Neural progenitor cell (in vitro differentiated cells): ENCODE measurements at regions not wholly inside any gene's neighbourhood (a gene's known extent, or its start where the extent isn't known, plus 50 kb on each side); places are given as distances from the start of the nearest gene placed in this dataset.
"Not testable (repeated sequence)": the region's sequence is repeated elsewhere in the genome, so short reads cannot be mapped to it uniquely, and the experiment has no call there.

ENCODE experiments used
- DNase-seq: peaks from one replicate; pipeline ENCODE4 v3.0.0-alpha.2; 2016; ENCODE audit warnings: low spot score
- H2AFZ ChIP-seq: fragments of 200-600 bp; sonication (generic); replicated peaks from 2 replicates; pipeline ENCODE4 v1.6.1; 2016; ENCODE audit warnings: antibody characterized with exemption
- H3F3A ChIP-seq: fragments of 200-600 bp; sonication (generic); 2 replicates; pipeline ENCODE4 v1.6.1; 2016; ENCODE audit warnings: antibody characterized with exemption, low read depth
- H3K27ac ChIP-seq: fragments of 200-600 bp; sonication (generic); 2 replicates; pipeline ENCODE4 v1.5.1; 2016; ENCODE audit warnings: mild to moderate bottlenecking
- H3K27me3 ChIP-seq: fragments of 200-600 bp; sonication (generic); 2 replicates; pipeline ENCODE4 v1.6.1; 2016; ENCODE audit warnings: mild to moderate bottlenecking, moderate library complexity
- H3K36me3 ChIP-seq: fragments of 200-600 bp; sonication (generic); 2 replicates; pipeline ENCODE4 v1.5.1; 2016
- H3K4me1 ChIP-seq: fragments of 200-600 bp; sonication (generic); 2 replicates; pipeline ENCODE4 v1.6.1; 2016; ENCODE audit warnings: mixed run types
- H3K4me2 ChIP-seq: fragments of 200-600 bp; sonication (generic); 2 replicates; pipeline ENCODE4 v1.6.1; 2016
- H3K4me3 ChIP-seq: fragments of 200-600 bp; sonication (generic); 2 replicates; pipeline ENCODE4 v1.5.1; 2016
- H3K79me2 ChIP-seq: fragments of 200-600 bp; sonication (generic); 2 replicates; pipeline ENCODE4 v1.6.1; 2016; ENCODE audit warnings: low read depth
- H3K9ac ChIP-seq: fragments of 200-600 bp; sonication (generic); 2 replicates; pipeline ENCODE4 v1.6.1; 2016
- H3K9me3 ChIP-seq: fragments of 200-600 bp; sonication (generic); 2 replicates; pipeline ENCODE4 v1.5.1; 2016; ENCODE audit warnings: low read depth
- H4K20me1 ChIP-seq: fragments of 200-600 bp; sonication (generic); 2 replicates; pipeline ENCODE4 v1.6.1; 2016; ENCODE audit warnings: low read depth
- H3K27ac Mint-ChIP-seq: 3 replicates; pipeline ENCODE4 v1.8.0; 2021; ENCODE audit warnings: mixed read lengths
- H3K27me3 Mint-ChIP-seq: 2 replicates; pipeline ENCODE4 v1.8.0; 2022; ENCODE audit warnings: low read depth, mild to moderate bottlenecking, inconsistent platforms, moderate library complexity, mixed read lengths; ENCODE audit not compliant: insufficient read depth
- H3K36me3 Mint-ChIP-seq: 3 replicates; pipeline ENCODE4 v1.8.0; 2021; ENCODE audit warnings: mixed read lengths
- H3K4me1 Mint-ChIP-seq: 3 replicates; pipeline ENCODE4 v1.8.0; 2021; ENCODE audit warnings: mixed read lengths
- H3K4me3 Mint-ChIP-seq: 3 replicates; pipeline ENCODE4 v1.8.0; 2021; ENCODE audit warnings: mild to moderate bottlenecking, moderate library complexity, mixed read lengths
- H3K9me3 Mint-ChIP-seq: 3 replicates; pipeline ENCODE4 v1.8.0; 2020; ENCODE audit warnings: mixed read lengths
- EZH2 ChIP-seq: fragments of 200-600 bp; sonication (generic); IDR thresholded peaks from 2 replicates; pipeline ENCODE4 v1.6.1; 2017; ENCODE audit warnings: antibody characterized with exemption, mild to moderate bottlenecking, moderate library complexity
- EZH2phosphoT487 ChIP-seq: fragments of 200-600 bp; sonication (generic); IDR thresholded peaks from 2 replicates; pipeline ENCODE4 v1.6.1; 2017; ENCODE audit warnings: antibody characterized with exemption
- TF ChIP-seq, protein P1 (sequence below): fragments of 200-600 bp; sonication (generic); IDR thresholded peaks from 2 replicates; pipeline ENCODE4 v1.5.1; 2017; ENCODE audit warnings: antibody characterized with exemption, mild to moderate bottlenecking

- no peaks in the 10 kb centered on the region for H3K4me1 Mint-ChIP-seq
- H3K27me3 Mint-ChIP-seq = peaks cover 2% of the 10 kb centered on the region
- H3K27ac ChIP-seq = no peak overlapping the region
- H3K4me3 ChIP-seq = no peak overlapping the region
- DNase-seq = peak; percentile 30
- no peaks in the 10 kb centered on the region for H3K4me1 ChIP-seq
- no peak overlapping the region for H3K4me3 Mint-ChIP-seq
- H3K9ac ChIP-seq = no peak overlapping the region
- H3K79me2 ChIP-seq = no peaks in the 10 kb centered on the region
- no peaks in the 10 kb centered on the region for H3K36me3 Mint-ChIP-seq
- no peaks in the 10 kb centered on the region for H3K9me3 ChIP-seq
- no peaks in the 10 kb centered on the region for H3F3A ChIP-seq
- H3K27me3 ChIP-seq = no peaks in the 10 kb centered on the region
- no peak overlapping the region for H3K4me2 ChIP-seq
- H3K27ac Mint-ChIP-seq = no peak overlapping the region
- H4K20me1 ChIP-seq = no peaks in the 10 kb centered on the region
- no peak overlapping the region for H2AFZ ChIP-seq
- no peaks in the 10 kb centered on the region for H3K36me3 ChIP-seq
- H3K9me3 Mint-ChIP-seq = no peaks in the 10 kb centered on the region
- TF ChIP-seq EZH2phosphoT487 = no peak
- TF ChIP-seq, protein P1, sequence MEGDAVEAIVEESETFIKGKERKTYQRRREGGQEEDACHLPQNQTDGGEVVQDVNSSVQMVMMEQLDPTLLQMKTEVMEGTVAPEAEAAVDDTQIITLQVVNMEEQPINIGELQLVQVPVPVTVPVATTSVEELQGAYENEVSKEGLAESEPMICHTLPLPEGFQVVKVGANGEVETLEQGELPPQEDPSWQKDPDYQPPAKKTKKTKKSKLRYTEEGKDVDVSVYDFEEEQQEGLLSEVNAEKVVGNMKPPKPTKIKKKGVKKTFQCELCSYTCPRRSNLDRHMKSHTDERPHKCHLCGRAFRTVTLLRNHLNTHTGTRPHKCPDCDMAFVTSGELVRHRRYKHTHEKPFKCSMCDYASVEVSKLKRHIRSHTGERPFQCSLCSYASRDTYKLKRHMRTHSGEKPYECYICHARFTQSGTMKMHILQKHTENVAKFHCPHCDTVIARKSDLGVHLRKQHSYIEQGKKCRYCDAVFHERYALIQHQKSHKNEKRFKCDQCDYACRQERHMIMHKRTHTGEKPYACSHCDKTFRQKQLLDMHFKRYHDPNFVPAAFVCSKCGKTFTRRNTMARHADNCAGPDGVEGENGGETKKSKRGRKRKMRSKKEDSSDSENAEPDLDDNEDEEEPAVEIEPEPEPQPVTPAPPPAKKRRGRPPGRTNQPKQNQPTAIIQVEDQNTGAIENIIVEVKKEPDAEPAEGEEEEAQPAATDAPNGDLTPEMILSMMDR = peak; percentile 44
Observed at GRCh38 chrX:51047950-51048349, 137.4 kb downstream of the BMP15 start.

GRCh38 chrX:51053741-51054140 lies 143.2 kb downstream of the BMP15 start:
- H3K27ac Mint-ChIP-seq = no peak overlapping the region
- no peaks in the 10 kb centered on the region for H3K9me3 Mint-ChIP-seq

DNA sequence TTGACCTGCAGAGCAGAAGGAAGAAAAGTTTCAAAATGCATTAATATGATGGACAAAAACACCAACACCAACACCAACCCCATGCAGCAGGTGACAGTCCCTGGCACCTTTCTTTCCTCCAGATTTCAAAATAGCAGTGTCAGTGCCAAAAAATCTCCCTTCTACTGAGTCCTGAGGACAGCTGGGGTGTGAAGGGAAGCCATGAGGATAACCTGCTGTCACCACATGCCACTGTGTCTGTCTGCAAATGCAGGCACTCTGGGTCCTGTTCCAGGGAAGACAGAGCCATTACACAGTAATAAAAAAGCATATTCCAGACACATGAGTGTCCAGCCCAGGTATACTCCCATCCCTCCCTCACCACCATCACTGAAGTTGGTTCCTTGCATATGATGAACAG lies 187.5 kb downstream of the BMP15 start:
- no peaks in the 10 kb centered on the region for H3K27me3 ChIP-seq
- H3K9me3 ChIP-seq = no peaks in the 10 kb centered on the region
- no peak for TF ChIP-seq EZH2
- TF ChIP-seq, protein P1 = no peak
- no peak for TF ChIP-seq EZH2phosphoT487
- DNase-seq = no peak
- H3K27ac Mint-ChIP-seq = no peak overlapping the region
- H3K27ac ChIP-seq = no peak overlapping the region
- H3K9ac ChIP-seq = no peak overlapping the region
- no peak overlapping the region for H3K4me3 Mint-ChIP-seq
- no peaks in the 10 kb centered on the region for H3K36me3 ChIP-seq
- H2AFZ ChIP-seq = no peak overlapping the region
- no peaks in the 10 kb centered on the region for H3F3A ChIP-seq
- no peaks in the 10 kb centered on the region for H3K27me3 Mint-ChIP-seq
- H3K4me2 ChIP-seq = no peak overlapping the region
- H3K36me3 Mint-ChIP-seq = no peaks in the 10 kb centered on the region
- no peaks in the 10 kb centered on the region for H3K4me1 ChIP-seq
- H3K9me3 Mint-ChIP-seq = no peaks in the 10 kb centered on the region
- no peak overlapping the region for H3K4me3 ChIP-seq
- no peaks in the 10 kb centered on the region for H4K20me1 ChIP-seq
- H3K4me1 Mint-ChIP-seq = no peaks in the 10 kb centered on the region
- no peaks in the 10 kb centered on the region for H3K79me2 ChIP-seq

More at GRCh38 chrX:51053741-51054140, 143.2 kb downstream of the BMP15 start:
- Histone ChIP-seq H3K27ac (no peak overlapping the region), H4K20me1 (no peaks in the 10 kb centered on the region), H2AFZ (no peak overlapping the region), H3K4me1 (no peaks in the 10 kb centered on the region), H3K27me3 (no peaks in the 10 kb centered on the region), H3K4me2 (no peak overlapping the region), H3K4me3 (no peak overlapping the region), H3F3A (no peaks in the 10 kb centered on the region), H3K79me2 (no peaks in the 10 kb centered on the region), H3K9ac (no peak overlapping the region), H3K36me3 (no peaks in the 10 kb centered on the region), H3K9me3 (no peaks in the 10 kb centered on the region)
- H3K4me3 Mint-ChIP-seq = no peak overlapping the region
- DNase-seq = no peak
- H3K4me1 Mint-ChIP-seq = no peaks in the 10 kb centered on the region
- no peaks in the 10 kb centered on the region for H3K27me3 Mint-ChIP-seq
- H3K36me3 Mint-ChIP-seq = no peaks in the 10 kb centered on the region
- TF ChIP-seq, protein P1 = no peak
- TF ChIP-seq EZH2 (no peak), EZH2phosphoT487 (no peak)

- not testable (repeated sequence) for H3K9me3 ChIP-seq, H2AFZ ChIP-seq, H3K27ac Mint-ChIP-seq, H3K27me3 Mint-ChIP-seq, H3K36me3 Mint-ChIP-seq, H3K4me3 ChIP-seq, H3K4me1 ChIP-seq, DNase-seq, H3K79me2 ChIP-seq, H3K4me1 Mint-ChIP-seq, H3K9ac ChIP-seq, H3F3A ChIP-seq, H3K36me3 ChIP-seq, H3K4me3 Mint-ChIP-seq, H4K20me1 ChIP-seq, H3K4me2 ChIP-seq, H3K27ac ChIP-seq, H3K27me3 ChIP-seq
- peaks cover 17% of the 10 kb centered on the region for H3K9me3 Mint-ChIP-seq
Observed at GRCh38 chrX:51119058-51119926, 208.8 kb downstream of the BMP15 start.

GRCh38 chrX:51125743-51126142 lies 206.9 kb upstream of the NUDT10 start:
- H3K27me3 ChIP-seq, H3K9ac ChIP-seq, H3K36me3 ChIP-seq, H2AFZ ChIP-seq, H3K4me1 ChIP-seq, DNase-seq, H3K4me2 ChIP-seq, H3K4me1 Mint-ChIP-seq, H3K79me2 ChIP-seq, H3K27ac ChIP-seq, H3K9me3 Mint-ChIP-seq, H3K36me3 Mint-ChIP-seq, H3F3A ChIP-seq, H3K4me3 Mint-ChIP-seq, H3K27me3 Mint-ChIP-seq, H3K27ac Mint-ChIP-seq, H3K9me3 ChIP-seq, H3K4me3 ChIP-seq, H4K20me1 ChIP-seq: not testable (repeated sequence)
